CD4-positive, alpha-beta T cell treated with Interleukin-4 for 4 hours (primary cell): ENCODE measurements at regions not wholly inside any gene's neighbourhood (a gene's known extent, or its start where the extent isn't known, plus 50 kb on each side); places are given as distances from the start of the nearest gene placed in this dataset.
"Not testable (repeated sequence)": the region's sequence is repeated elsewhere in the genome, so short reads cannot be mapped to it uniquely, and the experiment has no call there.

Experiments used
- DNase-seq: peaks from one replicate; pipeline ENCODE4 v3.0.0-alpha.2; 2020

DNA sequence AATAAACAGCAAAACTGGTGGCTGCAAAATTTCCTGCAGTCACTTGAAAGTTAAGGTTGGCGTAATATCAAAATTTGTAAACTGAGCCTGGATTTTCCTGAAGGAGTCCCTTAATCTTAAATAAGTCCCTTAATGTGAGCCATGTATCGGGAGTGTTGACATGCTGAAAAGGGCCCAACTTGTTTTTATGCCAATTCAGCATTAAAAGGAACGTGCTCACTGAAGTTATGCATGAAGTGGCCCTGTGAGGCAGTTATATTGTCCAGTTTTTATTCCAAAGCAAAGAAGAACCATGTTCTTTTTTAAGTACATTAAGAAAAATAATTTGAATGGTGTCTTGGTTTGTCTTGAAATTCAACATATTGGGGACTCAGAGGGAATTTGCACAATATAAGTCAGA is 1766.9 kb downstream of the SLITRK1 start:
- no peak for DNase-seq

DNA sequence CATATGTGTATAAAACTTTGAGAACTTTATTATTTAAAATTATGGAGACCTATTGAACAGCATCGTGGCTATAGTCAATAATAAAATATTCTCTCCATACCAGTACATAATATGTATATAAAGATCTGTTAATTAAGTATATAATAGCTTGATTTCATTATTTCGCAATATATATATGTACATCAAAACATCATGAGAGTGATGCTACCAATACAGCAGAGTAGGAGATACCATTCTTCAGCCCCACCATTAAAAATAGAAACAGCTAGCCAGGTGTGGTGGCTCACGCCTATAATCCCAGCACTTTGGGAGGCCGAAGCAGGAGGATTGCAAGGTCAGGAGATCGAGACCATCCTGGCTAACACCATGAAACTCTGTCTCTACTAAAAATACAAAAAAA is 1755.3 kb upstream of the SPRY2 start:
- DNase-seq: no peak

DNA sequence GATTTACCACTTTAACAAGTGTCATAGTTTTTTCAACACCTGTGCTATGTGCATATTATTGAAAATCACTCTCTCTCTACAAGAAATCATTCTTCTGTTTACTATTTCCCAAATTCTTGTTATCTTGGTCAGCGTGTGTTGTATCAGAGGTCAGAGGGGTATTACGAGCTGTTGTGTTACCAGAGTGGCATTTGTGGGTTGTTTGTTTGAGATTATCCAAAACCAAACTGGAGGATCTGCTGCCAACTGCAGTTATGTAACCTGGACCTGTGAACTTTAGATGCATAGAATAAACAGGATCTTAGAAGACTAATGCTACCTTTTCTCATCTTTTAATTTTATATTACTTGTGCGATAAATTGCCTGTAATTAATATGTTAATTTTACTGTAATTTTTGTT is 1751.4 kb upstream of the SPRY2 start:
- no peak for DNase-seq

DNA sequence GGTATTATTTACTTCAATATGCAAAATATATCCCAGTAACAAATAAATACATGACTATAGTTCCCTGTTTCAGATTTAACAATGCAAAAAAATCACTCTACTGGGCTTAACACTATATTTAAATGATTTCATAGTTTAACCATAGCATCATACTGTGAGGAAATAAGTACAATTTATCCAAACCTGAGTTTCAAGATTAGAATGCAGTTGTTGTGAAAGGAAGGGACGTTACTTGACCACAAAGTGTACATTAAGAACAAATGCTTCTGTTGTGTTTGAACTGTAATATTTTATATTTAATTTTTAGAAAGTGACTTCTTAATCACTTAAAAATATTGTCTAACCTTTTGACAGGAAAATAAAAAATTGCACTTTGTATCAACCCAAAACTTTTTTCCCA is 1747.9 kb upstream of the SPRY2 start:
- no peak for DNase-seq

DNA sequence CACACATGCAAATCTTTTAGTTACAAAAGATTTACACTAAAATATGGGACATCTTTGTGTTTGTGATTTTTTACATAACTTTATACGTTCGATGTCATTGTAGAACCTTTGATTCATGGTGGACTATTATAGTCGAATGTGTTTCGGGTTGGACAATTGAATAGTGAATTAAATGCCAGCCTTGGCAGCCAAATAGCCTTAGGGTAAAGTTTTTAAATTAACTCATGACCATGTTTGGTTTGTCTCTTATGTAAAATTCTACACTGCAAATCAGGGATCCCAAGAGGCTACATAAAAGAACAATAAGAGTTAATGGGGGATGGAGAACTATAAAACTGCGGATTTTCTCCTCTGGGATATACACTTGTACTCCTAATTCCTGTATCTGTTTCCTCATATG is 1735.6 kb upstream of the SPRY2 start:
- DNase-seq: no peak

DNA sequence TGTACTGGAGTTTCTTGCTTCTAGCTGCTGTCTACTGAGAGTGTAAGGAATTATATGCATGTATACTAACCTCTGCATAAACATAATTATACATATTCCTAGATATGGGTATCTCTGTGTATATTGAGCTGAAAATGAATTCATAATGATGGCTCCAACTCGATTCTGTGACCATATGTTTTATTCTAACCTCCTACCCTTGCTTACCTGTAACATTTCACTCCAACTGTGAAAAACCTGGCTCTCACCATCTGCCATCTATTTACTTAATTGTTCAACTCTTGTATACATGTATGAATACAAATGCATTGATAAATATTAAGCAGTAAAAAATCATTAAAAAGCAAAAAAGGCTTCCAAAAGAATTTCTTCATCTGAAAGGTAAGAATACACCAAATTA is 1729.5 kb upstream of the SPRY2 start:
- no peak for DNase-seq

DNA sequence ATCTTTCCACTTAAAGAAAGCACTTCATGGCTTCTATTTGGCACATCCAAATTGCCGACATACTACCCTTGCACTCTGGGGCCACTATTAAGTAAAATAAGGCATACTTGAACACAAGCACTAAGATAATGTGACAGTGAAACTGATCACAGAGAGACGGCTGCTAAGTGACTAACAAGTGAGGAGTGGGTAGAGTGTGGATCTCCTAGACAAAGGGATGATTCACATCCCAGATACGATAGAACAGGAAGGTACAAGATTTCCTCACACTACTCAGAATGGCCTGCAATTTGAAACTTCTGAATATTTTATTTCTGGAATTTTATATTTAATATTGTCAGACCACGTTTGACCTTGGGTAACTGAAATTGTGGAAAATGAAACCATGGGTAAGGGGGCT is 1721.8 kb upstream of the SPRY2 start:
- DNase-seq: no peak

DNA sequence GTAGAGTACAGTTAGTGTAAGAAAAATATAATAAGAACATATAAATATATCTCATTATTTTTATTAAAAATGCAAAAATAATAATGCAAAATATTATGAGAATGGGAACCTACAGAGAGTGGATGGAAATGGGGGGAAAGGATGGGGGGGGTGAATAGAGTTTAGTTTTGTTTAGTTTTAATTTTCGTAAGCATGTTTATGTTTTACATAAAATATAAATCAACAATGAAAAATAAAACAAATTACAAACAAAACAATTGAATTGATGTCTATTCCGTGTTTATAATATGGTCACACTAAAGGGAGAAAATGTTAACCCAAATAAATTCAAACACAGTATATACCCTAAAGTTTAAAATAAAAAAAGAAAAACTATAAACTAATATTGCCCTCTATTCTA is 1717.4 kb upstream of the SPRY2 start:
- DNase-seq: no peak

DNA sequence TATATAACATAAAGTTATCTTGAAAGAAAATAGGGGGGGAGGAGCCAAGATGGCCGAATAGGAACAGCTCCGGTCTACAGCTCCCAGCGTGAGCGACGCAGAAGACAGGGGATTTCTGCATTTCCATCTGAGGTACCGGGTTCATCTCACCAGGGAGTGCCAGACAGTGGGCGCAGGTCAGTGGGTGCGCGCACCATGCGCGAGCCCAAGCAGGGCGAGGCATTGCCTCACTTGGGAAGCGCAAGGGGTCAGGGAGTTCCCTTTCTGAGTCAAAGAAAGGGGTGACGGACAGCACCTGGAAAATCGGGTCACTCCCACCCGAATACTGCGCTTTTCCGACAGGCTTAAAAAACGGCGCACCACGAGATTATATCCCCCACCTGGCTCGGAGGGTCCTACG is 1704.4 kb upstream of the SPRY2 start:
- DNase-seq: not testable (repeated sequence)

DNA sequence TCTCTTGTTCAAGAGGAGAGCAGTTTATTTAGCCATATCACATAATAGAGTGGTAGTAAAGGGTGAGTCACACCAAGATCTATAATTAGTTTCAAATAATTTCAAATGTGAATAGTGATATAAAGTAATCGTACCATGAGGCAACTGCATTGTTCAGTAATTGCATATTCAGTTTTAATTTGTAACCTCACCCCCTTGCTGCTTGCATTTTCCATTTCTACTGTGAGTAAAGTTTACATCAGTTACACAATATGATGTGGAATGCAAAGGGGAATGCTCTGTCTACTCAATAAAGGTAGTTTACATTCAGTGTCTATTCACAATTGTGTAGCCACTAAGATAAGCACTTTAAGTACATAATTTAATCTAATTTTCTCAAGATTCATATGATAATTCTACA is 1695.7 kb upstream of the SPRY2 start:
- no peak for DNase-seq

DNA sequence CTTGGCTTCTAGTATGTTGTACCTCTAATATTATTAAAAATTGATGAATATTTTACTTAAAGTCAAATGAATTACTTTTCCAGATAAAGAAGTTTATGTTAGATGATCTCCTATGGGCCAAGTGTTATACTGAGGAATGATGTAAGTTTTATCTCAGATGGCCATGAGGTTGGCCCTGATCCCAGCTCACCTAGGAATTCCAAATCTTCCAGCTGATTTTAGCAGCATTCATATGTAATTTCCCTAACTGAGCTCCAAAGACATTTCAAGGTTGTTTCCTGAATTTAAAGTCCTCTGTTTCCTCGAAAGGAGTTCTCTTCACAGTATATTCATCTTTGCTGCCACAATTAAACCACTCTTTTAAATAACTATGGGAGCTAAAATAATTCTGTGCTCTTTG is 1670.4 kb upstream of the SPRY2 start:
- no peak for DNase-seq

DNA sequence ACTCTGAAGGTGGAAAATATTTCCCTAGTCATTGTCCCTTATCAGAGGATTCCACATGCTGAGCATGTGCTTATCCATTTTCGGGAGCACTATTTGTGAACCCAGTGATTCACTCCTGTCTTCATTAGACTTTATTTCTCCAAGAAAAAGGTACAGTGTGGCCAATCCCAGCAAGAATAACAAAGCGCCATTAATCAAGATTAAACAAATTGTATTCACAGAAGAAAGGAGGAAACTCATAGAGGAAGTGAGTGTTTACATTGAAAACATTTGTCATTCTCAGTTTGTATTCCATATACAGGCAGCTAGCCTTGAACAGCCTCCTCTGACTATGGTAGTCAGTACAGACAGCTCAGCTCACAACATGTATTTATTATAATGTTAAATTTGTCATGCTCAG is 1669.9 kb upstream of the SPRY2 start:
- no peak for DNase-seq

DNA sequence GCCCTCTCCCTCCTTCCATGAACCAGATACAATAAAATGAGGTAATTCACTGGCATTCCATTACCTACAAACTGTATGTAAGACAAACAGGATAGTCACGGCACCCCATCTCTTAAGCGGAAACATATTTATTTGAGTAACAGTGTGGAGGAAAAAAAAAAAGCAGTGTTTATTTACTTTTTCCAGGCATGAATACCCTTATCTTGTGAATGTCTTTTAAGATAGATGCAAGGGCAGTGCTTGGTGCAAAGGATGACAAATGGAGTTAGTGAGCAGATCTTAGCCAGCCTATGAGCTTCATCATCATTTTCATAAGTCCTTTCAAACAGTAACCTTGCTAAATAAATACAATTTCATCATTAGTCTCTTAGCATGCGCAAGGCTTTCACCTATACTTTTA is 1661.8 kb upstream of the SPRY2 start:
- no peak for DNase-seq

DNA sequence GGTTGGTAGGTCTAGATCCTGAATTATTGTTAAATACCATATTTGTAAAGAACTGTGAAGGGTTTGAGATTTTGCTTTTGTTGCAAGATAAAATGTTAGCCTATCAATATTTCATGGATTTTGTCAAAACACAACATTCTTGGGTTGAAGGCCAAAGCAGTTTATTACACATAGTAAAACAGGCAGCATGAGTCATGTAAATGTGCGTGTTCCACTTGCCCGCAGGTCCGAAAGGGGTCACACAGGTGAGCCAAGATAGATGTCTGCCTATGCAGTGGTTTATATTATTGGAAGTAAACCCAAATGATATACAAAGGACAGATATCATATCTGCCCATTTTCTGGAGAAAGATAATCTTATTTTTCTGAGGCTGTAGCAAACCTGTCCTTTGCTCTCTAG is 1654.4 kb upstream of the SPRY2 start:
- no peak for DNase-seq

DNA sequence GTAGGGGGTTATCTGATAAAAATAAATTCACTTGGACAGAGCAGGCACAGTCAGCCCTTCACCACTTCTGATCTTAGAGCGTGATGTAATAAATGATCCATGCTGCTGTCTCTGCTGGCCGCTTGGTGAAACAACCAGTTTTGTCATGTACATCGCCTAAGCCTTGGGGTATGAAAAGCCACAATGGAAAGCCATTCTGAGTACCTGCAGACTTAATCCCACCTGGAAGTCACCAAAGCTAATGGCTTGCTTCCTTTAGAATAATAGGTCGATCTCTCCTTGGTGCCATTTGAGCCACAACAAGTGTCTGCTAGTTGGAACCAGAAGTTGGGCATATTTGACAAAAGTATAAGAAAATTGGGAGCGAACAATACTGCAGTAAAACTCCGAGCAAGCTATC is 1649.7 kb upstream of the SPRY2 start:
- no peak for DNase-seq

DNA sequence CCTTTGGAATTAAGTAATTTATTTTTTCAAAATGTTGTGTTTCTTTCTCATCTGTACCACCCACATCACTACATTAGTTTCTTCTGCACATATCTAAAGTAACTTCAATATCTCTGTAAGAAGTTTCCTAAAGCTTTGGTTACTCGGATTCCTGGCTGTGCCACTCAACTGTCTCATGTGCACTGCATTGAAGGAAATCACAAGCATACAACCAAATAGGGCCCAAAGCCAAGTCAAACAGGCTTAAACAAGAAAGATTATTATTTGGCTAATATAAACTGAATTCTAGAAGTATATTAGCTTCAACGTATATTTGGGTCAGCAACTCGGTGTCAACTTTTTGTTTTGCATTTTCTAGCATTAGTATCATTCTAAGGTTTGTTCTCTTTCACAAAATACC is 1647.6 kb upstream of the SPRY2 start:
- DNase-seq: no peak

DNA sequence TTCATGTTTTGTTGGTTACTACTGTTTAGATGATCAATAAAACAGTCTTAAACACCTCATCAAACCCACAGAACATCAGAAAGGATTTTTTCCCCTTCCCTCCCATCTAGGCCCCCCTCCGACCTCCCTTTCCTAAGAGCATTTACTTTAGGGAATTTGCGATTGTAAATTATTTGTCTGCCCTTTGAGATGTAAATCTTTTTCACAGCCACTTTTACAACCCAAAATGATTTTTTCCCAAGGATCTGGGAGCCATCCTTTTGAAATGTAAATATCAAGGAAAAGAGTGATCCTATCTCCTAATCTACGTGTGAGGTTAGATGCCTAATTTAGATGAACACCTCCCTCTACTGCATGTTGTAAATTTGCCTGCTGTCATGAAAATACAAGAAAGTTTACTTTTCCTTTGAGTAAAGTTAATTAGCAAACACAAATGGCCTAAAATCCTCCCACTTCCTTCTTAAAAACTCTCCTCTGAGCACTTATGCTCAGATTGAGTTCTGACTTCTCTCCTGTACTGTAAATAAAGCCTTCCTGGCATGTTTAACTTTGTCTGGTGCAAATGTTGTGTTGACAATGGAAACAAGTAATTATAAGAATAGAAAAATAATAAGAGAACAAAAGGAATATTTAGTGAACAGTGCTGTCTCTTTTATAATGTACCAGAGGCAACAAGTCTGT is 1646.9 kb upstream of the SPRY2 start:
- no peak for DNase-seq

DNA sequence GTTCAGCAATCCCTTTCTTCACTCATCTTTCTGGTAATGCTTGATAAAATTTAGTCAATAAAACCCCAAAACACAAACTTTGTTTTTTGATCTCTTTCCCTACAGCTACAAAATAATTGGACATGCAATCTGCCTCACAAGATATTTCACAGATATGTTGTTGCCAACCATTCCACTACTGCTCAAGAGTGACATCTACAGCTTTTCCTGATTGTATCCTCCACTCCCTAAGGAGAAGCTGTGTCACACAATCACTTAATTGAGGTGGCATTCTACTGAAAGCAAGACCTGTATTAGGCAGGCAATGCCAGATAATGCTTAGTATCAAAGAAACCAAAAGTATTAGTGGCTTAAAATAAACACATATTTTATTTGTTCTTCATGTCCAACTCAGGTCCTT is 1646.2 kb upstream of the SPRY2 start:
- DNase-seq: no peak

DNA sequence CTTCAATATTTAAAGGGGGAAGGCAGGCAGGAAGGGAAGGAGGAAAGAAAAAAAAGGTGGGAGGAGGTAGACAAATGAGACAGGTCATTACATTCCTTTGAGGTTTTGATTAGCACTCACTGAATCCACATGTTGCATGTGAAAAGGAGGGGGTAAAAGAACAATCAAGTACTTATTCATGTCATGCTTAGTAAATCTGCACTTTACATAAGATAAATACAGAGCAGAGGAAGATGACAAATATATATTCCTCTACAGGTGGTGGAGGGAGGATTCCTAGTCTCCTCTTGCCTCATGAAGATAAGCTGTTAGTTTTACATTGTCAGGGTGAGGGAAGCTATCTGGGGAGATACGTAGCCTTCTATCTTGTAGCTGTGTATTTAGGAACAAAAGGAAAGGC is 1645.4 kb upstream of the SPRY2 start:
- DNase-seq: no peak

DNA sequence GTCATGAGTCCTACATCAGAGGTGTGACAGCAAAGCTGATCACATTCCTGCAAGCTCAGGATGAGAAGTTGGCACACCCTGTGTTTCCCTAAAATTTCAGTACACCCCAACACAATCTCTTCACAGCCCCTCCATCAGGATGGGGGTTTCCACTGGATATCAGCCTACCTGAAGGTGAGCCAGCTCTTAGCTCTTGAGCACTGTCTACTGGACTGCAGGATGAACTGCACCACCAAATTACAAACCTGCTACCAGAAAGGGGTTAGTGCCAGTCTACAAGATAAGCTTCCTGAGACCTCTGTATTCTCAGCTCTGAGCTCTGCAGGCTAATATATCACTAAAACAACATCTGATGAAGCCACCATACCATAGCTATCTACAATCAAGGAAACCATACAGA is 1616.2 kb upstream of the SPRY2 start:
- DNase-seq: no peak

DNA sequence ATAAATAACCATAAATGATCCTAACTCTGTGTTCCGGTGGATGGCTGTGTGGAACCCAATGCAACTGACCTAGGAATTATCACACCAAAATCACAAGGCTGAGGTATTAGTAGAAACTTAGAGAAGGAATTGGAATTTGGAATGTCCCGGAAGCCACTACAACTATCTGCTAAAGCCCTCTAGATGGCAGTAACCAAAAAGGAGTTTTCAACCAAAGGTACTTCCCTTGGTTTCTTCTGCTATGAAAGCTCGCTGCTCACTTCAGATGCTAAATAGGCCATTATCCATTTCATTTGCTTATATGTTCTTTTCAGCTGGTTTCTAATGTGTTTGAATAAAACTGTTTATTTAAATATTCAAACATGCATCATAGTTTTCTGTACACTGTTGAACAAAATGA is 1589.1 kb upstream of the SPRY2 start:
- DNase-seq: no peak

DNA sequence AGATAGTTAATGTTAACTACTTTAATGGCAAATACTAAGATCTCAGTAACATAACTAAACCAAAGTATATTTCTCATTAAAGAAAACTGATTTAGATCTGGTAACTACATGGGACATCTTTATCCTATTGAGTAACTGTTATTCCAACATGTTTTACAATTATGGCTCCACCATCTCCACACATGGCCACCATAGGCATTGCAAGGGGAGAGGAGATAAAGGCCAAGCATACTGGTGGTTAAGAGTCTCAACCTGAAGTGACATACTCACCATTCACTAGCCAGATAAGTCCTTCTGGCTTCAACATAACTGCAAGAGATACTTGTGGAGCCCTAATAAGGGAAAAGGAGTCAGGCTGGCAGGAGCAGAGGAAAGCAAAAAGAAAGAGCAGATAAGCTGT is 1586.4 kb upstream of the SPRY2 start:
- DNase-seq: no peak

DNA sequence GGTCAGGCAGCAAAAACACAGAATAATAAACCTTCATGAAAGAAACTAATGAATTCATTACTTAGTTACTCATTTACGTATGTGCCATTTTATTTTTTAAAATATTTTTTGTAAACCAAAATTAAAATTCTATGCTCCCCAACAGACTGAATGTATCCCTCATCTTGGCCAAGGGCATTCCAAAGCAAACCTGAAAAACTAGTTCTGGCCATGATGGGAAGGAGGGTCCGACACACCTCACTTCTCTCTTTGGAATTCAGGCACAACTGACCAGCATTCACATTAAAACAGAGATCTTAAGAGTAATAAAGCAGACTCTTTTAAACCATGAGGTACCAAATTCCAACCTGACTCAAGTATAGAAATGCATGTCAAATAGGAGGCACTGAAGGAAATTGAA is 1576.9 kb upstream of the SPRY2 start:
- no peak for DNase-seq

DNA sequence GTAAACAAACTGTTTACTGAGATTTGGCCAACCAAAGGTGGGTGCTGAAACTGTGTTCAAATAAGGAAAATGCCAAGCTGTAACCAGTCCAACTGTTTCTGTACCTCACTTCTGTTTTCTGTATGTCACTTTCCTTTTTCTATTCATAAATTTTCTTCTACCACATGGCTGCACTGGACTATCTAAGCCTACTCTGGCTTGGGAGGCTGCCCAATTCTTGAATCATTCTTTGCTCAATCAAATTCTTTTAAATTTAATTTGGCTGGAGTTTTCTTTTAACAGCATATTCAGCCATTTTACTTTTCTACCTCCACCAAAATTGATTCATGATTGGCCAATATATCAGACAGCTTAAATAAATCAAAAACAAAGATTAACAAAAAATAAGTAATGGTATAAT is 1575.5 kb upstream of the SPRY2 start:
- no peak for DNase-seq

DNA sequence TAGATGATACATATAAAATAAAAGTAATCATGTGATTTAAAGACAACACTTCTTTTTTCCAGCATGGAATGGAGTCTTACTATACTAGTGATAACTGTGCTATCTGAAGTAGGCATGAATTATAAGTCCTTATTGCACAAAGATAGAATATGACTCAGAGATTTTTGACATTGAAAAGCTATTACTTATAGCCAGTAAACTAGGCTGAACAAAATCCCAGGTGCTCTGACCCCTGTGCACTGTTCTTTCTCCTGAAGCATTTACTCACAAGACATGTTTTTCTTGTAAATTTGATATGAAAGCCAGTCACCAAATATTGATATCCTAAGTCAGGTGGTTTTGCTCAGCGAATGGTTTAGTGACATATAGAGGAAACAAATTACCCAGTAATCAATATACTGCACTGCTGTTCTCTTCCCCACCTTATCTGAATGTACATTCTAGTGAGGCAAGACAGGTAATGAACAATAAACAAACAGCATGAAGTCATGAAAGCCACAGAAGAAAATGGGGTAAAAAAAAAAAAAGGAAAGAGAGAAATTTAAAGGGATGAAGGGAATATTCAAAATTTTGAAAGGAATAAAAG is 1567.0 kb upstream of the SPRY2 start:
- no peak for DNase-seq

DNA sequence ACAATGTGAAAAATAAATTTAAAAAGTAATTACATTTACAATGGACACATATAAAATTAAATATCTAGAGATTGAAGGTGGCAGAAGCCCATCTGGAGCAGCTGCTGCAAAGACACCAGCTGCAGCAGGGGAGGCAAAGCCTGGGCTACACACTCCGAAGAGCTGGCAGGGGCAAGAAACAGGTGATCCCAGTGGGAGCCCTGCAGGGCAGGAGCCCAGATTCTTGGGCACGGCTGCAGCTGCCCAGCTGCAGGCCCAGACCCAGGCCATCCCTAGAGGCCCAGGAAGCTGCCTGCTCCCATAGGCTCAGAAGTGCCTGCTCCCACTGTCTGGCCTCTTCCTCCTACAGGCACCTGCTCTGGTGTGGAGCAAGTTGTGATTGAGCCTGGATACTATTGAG is 1547.9 kb upstream of the SPRY2 start:
- DNase-seq: no peak
